HEK293 (cell line): ENCODE measurements at regions not wholly inside any gene's neighbourhood (a gene's known extent, or its start where the extent isn't known, plus 50 kb on each side); places are given as distances from the start of the nearest gene placed in this dataset.
"Not testable (repeated sequence)": the region's sequence is repeated elsewhere in the genome, so short reads cannot be mapped to it uniquely, and the experiment has no call there.

ENCODE experiments used
- CTCF ChIP-seq: fragments of 450-650 bp; formaldehyde crosslinking; IDR thresholded peaks from 2 replicates; pipeline ENCODE4 v1.5.1; 2016; ENCODE audit warnings: missing biosample characterization, missing genetic modification characterization
- PRDM1 ChIP-seq: fragments of 450-650 bp; formaldehyde crosslinking; IDR thresholded peaks from 2 replicates; pipeline ENCODE4; 2016; ENCODE audit warnings: missing biosample characterization, missing genetic modification characterization
- ZFHX2 ChIP-seq: fragments of 450-650 bp; formaldehyde crosslinking; conservative IDR thresholded peaks from 2 replicates; pipeline ENCODE4 v1.5.1; 2016; ENCODE audit warnings: missing biosample characterization, missing genetic modification characterization
- ZNF2 ChIP-seq: fragments of 450-650 bp; formaldehyde crosslinking; IDR thresholded peaks from 2 replicates; pipeline ENCODE4 v1.5.1; 2016; ENCODE audit warnings: missing biosample characterization, missing genetic modification characterization
- ZNF214 ChIP-seq: fragments of 450-650 bp; formaldehyde crosslinking; IDR thresholded peaks from 2 replicates; pipeline ENCODE4 v1.5.1; 2017; ENCODE audit warnings: missing biosample characterization, mild to moderate bottlenecking, missing genetic modification characterization, borderline replicate concordance
- ZNF24 ChIP-seq: fragments of 450-650 bp; formaldehyde crosslinking; IDR thresholded peaks from 2 replicates; pipeline ENCODE4 v1.5.1; 2016; ENCODE audit warnings: missing biosample characterization, missing genetic modification characterization
- ZNF510 ChIP-seq: fragments of 450-650 bp; formaldehyde crosslinking; IDR thresholded peaks from 2 replicates; pipeline ENCODE4 v1.5.1; 2018; ENCODE audit warnings: mild to moderate bottlenecking, missing genetic modification characterization, missing biosample characterization; ENCODE audit not compliant: insufficient replicate concordance
- ZNF624 ChIP-seq: fragments of 450-650 bp; formaldehyde crosslinking; IDR thresholded peaks from 2 replicates; pipeline ENCODE4 v1.5.1; 2017; ENCODE audit warnings: missing biosample characterization, missing genetic modification characterization
- ZNF791 ChIP-seq: fragments of 450-650 bp; formaldehyde crosslinking; IDR thresholded peaks from 2 replicates; pipeline ENCODE4 v1.5.1; 2016; ENCODE audit warnings: missing biosample characterization, missing genetic modification characterization
- TF ChIP-seq, protein P1 (sequence below): fragments of 450-650 bp; formaldehyde crosslinking; IDR thresholded peaks from 2 replicates; pipeline ENCODE4 v1.5.1; 2016; ENCODE audit warnings: missing biosample characterization, missing genetic modification characterization

DNA sequence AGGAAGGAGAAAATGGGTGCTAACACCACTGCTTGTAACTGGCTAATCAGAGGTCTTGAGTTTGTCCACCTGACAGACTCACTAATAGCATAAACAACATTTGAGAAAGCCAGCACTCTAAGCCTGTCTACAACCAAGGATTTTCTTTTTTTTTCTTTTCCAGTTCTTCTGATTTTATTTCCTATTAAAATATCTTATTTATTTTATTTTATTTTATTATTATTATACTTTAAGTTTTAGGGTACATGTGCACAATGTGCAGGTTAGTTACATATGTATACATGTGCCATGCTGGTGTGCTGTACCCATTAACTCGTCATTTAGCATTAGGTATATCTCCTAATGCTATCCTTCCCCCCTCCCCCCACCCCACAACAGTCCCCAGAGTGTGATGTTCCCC lies 888.6 kb upstream of the ARRDC3 start:
- TF ChIP-seq CTCF (tag by site-specific recombination); ZNF24 (tag by site-specific recombination); ZNF624 (tag by site-specific recombination); ZNF214 (tag by site-specific recombination); PRDM1 (tag by site-specific recombination); ZFHX2; ZNF510 (tag by site-specific recombination); ZNF791 (tag by site-specific recombination); ZNF2 (tag by site-specific recombination): not testable (repeated sequence)
- TF ChIP-seq, protein P1, sequence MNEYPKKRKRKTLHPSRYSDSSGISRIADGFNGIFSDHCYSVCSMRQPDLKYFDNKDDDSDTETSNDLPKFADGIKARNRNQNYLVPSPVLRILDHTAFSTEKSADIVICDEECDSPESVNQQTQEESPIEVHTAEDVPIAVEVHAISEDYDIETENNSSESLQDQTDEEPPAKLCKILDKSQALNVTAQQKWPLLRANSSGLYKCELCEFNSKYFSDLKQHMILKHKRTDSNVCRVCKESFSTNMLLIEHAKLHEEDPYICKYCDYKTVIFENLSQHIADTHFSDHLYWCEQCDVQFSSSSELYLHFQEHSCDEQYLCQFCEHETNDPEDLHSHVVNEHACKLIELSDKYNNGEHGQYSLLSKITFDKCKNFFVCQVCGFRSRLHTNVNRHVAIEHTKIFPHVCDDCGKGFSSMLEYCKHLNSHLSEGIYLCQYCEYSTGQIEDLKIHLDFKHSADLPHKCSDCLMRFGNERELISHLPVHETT = not testable (repeated sequence)
